Right lobe of liver (tissue), 6 donors: ENCODE measurements at regions not wholly inside any gene's neighbourhood (a gene's known extent, or its start where the extent isn't known, plus 50 kb on each side); places are given as distances from the start of the nearest gene placed in this dataset.

Source experiments
- ATAC-seq, 4 donors: fragments of 200-7000 bp; cut with Tn5 transposase; one replicate each; pipeline ENCODE4 v1.9.1; 2020; ENCODE audit warnings: mild to moderate bottlenecking in 4 of 4, moderate library complexity in 4 of 4
- DNase-seq, 3 donors: peaks; one replicate each; pipeline ENCODE4 v3.0.0-alpha.2; 2020
- H3K27ac ChIP-seq, 3 donors: fragments of 200-600 bp; one replicate each; pipeline ENCODE4 v1.8.0; 2022
- H3K27me3 ChIP-seq, 2 donors: fragments of 200-600 bp; one replicate each; pipeline ENCODE4 v1.8.0; 2022
- H3K36me3 ChIP-seq, 4 donors: fragments of 200-600 bp; sonication (generic) in 1 of 4; one replicate each; pipeline versions ENCODE4 v1.5.1 to v1.8.0; 2017 to 2022; ENCODE audit warnings: control low read depth in 1 of 4
- H3K4me1 ChIP-seq, 4 donors: fragments of 200-600 bp; sonication (generic) in 1 of 4; one replicate each; pipeline versions ENCODE4 v1.5.1 to v1.8.0; 2017 to 2022; ENCODE audit warnings: control low read depth in 1 of 4
- H3K4me3 ChIP-seq, 3 donors: fragments of 200-600 bp; one replicate each; pipeline ENCODE4 v1.8.0; 2022
- H3K9me3 ChIP-seq, 4 donors: fragments of 200-600 bp; sonication (generic) in 1 of 4; one replicate each; pipeline versions ENCODE4 v1.5.1 to v1.8.0; 2017 to 2022; ENCODE audit warnings: control low read depth in 1 of 4
- CTCF ChIP-seq, 4 donors: fragments of 200-600 bp in 3 of 4; fragments of 450-650 bp in 1 of 4; IDR thresholded peaks; one replicate each; pipeline versions ENCODE4 v1.5.1 to v1.8.0; 2016 to 2022; ENCODE audit warnings: antibody characterized with exemption in 4 of 4, mild to moderate bottlenecking in 2 of 4
- POLR2A ChIP-seq: fragments of 450-650 bp; IDR thresholded peaks from one replicate; pipeline ENCODE4 v1.6.1; 2017; ENCODE audit warnings: antibody characterized with exemption, mild to moderate bottlenecking
- WGBS: methylation state at CpG from one replicate; pipeline ENCODE4 v1.1.6; 2018; ENCODE audit warnings: low coverage, low lambda C conversion rate; ENCODE audit not compliant: insufficient coverage; ENCODE audit errors: missing lambda C conversion rate; 5-methylcytosine and 5-hydroxymethylcytosine counted together
- intact Hi-C, 2 donors: fragments of 100-400 bp; cut with DNase I; formaldehyde crosslinking; loops; one replicate each; pipeline versions ENCODE4 v1.11.2 to v1.14.1; 2022
- donor health status: DM: no; HTN: yes; CAD: no.
- donor health status: DM: no; HTN: no; CAD: no.
- donor health status: DM: no; HTN: no; CAD: no.
- donor health status: DM: no; HTN: yes; CAD: no.
- donor health status: DM: no; HTN: yes; CAD: no.

- Histone ChIP-seq H3K36me3 (no peaks in the 10 kb centered on the region), H3K27me3 (no peaks in the 10 kb centered on the region), H3K9me3 (no peaks in the 10 kb centered on the region), H3K4me3 (no peak overlapping the region), H3K27ac (no peak overlapping the region), H3K4me1 (no peaks in the 10 kb centered on the region)
- ATAC-seq (peak; percentile 57 to 77 (median 61)), DNase-seq (no peak)
- TF ChIP-seq POLR2A = no peak
- TF ChIP-seq CTCF (IDR thresholded peaks at IDR 0.05) = no peak
- intact Hi-C loops = no loop called here
- 8% methylated on average over 1 of the region's 1 CpG for WGBS
Measured at GRCh38 chr18:77495982-77496690, 246.5 kb downstream of the GALR1 start.

GRCh38 chr18:77501266-77501665 lies 251.6 kb downstream of the GALR1 start:
- WGBS = 33% methylated on average over 2 of the region's 2 CpGs
- no peak for ATAC-seq
- intact Hi-C loops = no loop called here

GRCh38 chr18:77505499-77505898 lies 255.9 kb downstream of the GALR1 start:
- DNase-seq = no peak
- H3K27me3 ChIP-seq = no peaks in the 10 kb centered on the region
- no peak for ATAC-seq
- H3K27ac ChIP-seq = no peak overlapping the region
- intact Hi-C loops = no loop called here
- H3K4me3 ChIP-seq = no peak overlapping the region
- H3K36me3 ChIP-seq = no peaks in the 10 kb centered on the region
- WGBS = 55% methylated on average over 1 of the region's 1 CpG
- H3K9me3 ChIP-seq = no peaks in the 10 kb centered on the region
- H3K4me1 ChIP-seq = no peaks in the 10 kb centered on the region
- TF ChIP-seq CTCF (IDR thresholded peaks at IDR 0.05) (no peak), POLR2A (no peak)

More at GRCh38 chr18:77501266-77501665, 251.6 kb downstream of the GALR1 start:
- Histone ChIP-seq H3K9me3 (no peaks in the 10 kb centered on the region), H3K27ac (no peak overlapping the region), H3K36me3 (no peaks in the 10 kb centered on the region), H3K4me1 (no peaks in the 10 kb centered on the region), H3K27me3 (no peaks in the 10 kb centered on the region), H3K4me3 (no peak overlapping the region)
- TF ChIP-seq POLR2A (no peak), CTCF (IDR thresholded peaks at IDR 0.05) (no peak)
- no peak for DNase-seq

GRCh38 chr18:77512152-77512551 lies 262.5 kb downstream of the GALR1 start:
- TF ChIP-seq CTCF (IDR thresholded peaks at IDR 0.05) = no peak
- TF ChIP-seq POLR2A = no peak
- 42% methylated on average over 5 of the region's 5 CpGs for WGBS
- no peaks in the 10 kb centered on the region for H3K27me3 ChIP-seq
- no peaks in the 10 kb centered on the region for H3K36me3 ChIP-seq
- H3K9me3 ChIP-seq = peaks cover 0 to 3% (median 0%) of the 10 kb centered on the region in 4 donors
- no peak for DNase-seq
- intact Hi-C loops = no loop called here
- H3K27ac ChIP-seq = no peak overlapping the region
- H3K4me1 ChIP-seq = no peaks in the 10 kb centered on the region
- no peak overlapping the region for H3K4me3 ChIP-seq
- ATAC-seq = no peak
